Body of pancreas (tissue), 4 donors: ENCODE measurements at regions not wholly inside any gene's neighbourhood (a gene's known extent, or its start where the extent isn't known, plus 50 kb on each side); places are given as distances from the start of the nearest gene placed in this dataset.

Source experiments
- CTCF ChIP-seq, 7 experiments: fragments of 450-650 bp in 4 of 7; fragments of 200-600 bp in 3 of 7; sonication (generic) in 3 of 7; IDR thresholded peaks; one replicate each; pipeline ENCODE4 v1.5.1; 2016 to 2019; ENCODE audit warnings: antibody characterized with exemption in 7 of 7
- POLR2A ChIP-seq, 3 donors: fragments of 450-650 bp; IDR thresholded peaks; one replicate each; pipeline ENCODE4 v1.6.1; 2016; ENCODE audit warnings: antibody characterized with exemption in 3 of 3, mild to moderate bottlenecking in 2 of 3

- TF ChIP-seq CTCF (IDR thresholded peaks at IDR 0.05) (no peak), POLR2A (IDR thresholded peaks at IDR 0.05) (no peak)
Measured at GRCh38 chr4:162715401-162715800, 451.3 kb downstream of the NAF1 start.
